H1 (cell line): ENCODE measurements at regions not wholly inside any gene's neighbourhood (a gene's known extent, or its start where the extent isn't known, plus 50 kb on each side); places are given as distances from the start of the nearest gene placed in this dataset.

Source experiments
- ASH2L ChIP-seq: fragments of 200-600, 300-600 bp; sonication (generic); IDR thresholded peaks from one replicate; pipeline ENCODE4 v1.7.1; 2017; ENCODE audit warnings: low read length
- BACH1 ChIP-seq: IDR thresholded peaks from 2 replicates; pipeline ENCODE4 v1.6.1; 2012; ENCODE audit warnings: low read length, improper control_type of control experiment
- EGR1 ChIP-seq: IDR thresholded peaks from 2 replicates; pipeline ENCODE4 v1.6.1; 2011; ENCODE audit warnings: low read depth, low read length, borderline replicate concordance
- POU5F1 ChIP-seq: IDR thresholded peaks from 2 replicates; pipeline ENCODE4 v1.6.1; 2011; ENCODE audit warnings: low read depth, mild to moderate bottlenecking, low read length, moderate library complexity
- SIRT6 ChIP-seq: IDR thresholded peaks from one replicate; pipeline ENCODE4 v1.7.1; 2012; ENCODE audit warnings: low read length, inconsistent platforms
- TCF12 ChIP-seq: IDR thresholded peaks from 2 replicates; pipeline ENCODE4 v1.6.1; 2011; ENCODE audit warnings: low read depth, mild to moderate bottlenecking, low read length
- USF2 ChIP-seq: IDR thresholded peaks from 2 replicates; pipeline ENCODE4 v1.6.1; 2011; ENCODE audit warnings: low read length, improper control_type of control experiment

DNA sequence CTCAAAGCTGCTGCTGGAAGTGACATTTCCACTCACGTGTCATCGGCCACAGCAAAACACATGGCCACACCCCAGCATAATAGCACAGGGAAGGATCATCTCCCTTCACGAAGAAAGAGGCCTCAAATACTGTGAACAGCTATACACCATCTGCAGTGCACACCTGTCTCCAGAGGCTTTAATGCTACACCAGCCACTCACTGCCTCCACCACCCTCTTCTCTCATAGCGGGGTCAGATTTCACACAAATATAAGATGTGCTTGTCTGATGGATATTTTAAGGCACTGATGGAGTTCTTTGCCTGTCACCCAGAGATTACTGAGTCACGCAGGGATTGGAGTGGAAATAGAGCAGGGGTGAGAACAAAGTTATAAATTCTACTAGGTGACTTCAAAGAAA, 374.0 kb downstream of the ZNF516 start (continued):
- TF ChIP-seq USF2 = no peak
- no peak for TF ChIP-seq POU5F1
- TF ChIP-seq EGR1 = no peak
- TF ChIP-seq SIRT6 = no peak
- no peak for TF ChIP-seq ASH2L
- TF ChIP-seq BACH1 = no peak
- TF ChIP-seq TCF12 = no peak
